ENCODE measurements at regions not wholly inside any gene's neighbourhood (a gene's known extent, or its start where the extent isn't known, plus 50 kb on each side); places are given as distances from the start of the nearest gene placed in this dataset.
"Not testable (repeated sequence)": the region's sequence is repeated elsewhere in the genome, so short reads cannot be mapped to it uniquely, and the experiment has no call there.

DNA sequence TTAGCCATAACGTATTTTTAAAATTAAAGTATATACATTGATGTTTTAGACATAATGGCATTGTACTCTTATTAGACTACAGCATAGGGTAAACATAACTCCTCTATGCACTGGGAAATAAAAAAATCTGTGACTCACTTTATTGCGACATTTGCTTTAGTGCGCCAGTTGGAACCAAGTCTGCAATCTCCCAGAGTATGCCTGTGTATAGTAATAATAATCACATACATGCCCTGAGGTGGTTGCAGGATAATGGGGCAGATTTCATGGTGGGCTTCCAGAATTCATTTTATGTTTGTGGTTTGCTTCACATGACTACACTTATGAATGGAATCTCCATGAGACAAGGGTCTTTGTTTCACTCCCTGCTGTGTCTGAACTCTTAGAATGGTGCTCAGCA lies 66.9 kb upstream of the N4BP1 start:
- in situ Hi-C loops (cut with MboI; ENCODE audit: low sequenced_read_pairs) = no loop called here
- DNase-seq (ENCODE audit: low spot score in 2 of 2) = no peak
- Histone ChIP-seq H3K4me3 (no peak overlapping the region), H3K27me3 (ENCODE audit: low read depth) (no peaks in the 10 kb centered on the region), H3K9me3 (no peaks in the 10 kb centered on the region), H3K36me3 (replicated peaks) (no peaks in the 10 kb centered on the region), H3K4me1 (no peaks in the 10 kb centered on the region)

- H3K4me1 ChIP-seq; H3K27me3 ChIP-seq (ENCODE audit: low read depth); H3K9me3 ChIP-seq; H3K4me3 ChIP-seq; H3K36me3 ChIP-seq (replicated peaks); in situ Hi-C loops (cut with MboI; ENCODE audit: low sequenced_read_pairs): not testable (repeated sequence)
- peak in 1 of 2 experiments; percentile 7 for DNase-seq (ENCODE audit: low spot score in 2 of 2)
Measured at GRCh38 chr16:48668184-48668583, 58.2 kb upstream of the N4BP1 start.

GRCh38 chr16:48659940-48660339 lies 50.0 kb upstream of the N4BP1 start:
- Histone ChIP-seq H3K9me3 (peaks cover 2% of the 10 kb centered on the region; the same call in 1 of the 2 replicates), H3K27me3 (ENCODE audit: low read depth) (no peaks in the 10 kb centered on the region), H3K36me3 (replicated peaks) (no peaks in the 10 kb centered on the region), H3K4me3 (no peak overlapping the region), H3K4me1 (no peaks in the 10 kb centered on the region)
- in situ Hi-C loops (cut with MboI; ENCODE audit: low sequenced_read_pairs) = no loop called here
- DNase-seq (ENCODE audit: low spot score in 2 of 2) = no peak

Data from HAP-1 (cell line).